ENCODE measurements at regions not wholly inside any gene's neighbourhood (a gene's known extent, or its start where the extent isn't known, plus 50 kb on each side); places are given as distances from the start of the nearest gene placed in this dataset.
"Not testable (repeated sequence)": the region's sequence is repeated elsewhere in the genome, so short reads cannot be mapped to it uniquely, and the experiment has no call there.

GRCh38 chr7:131935180-131935579 lies 378.8 kb upstream of the PODXL start:
- no peak for DNase-seq (ENCODE audit: low read depth)

- DNase-seq (ENCODE audit: low read depth) = no peak
Observed at GRCh38 chr7:131934452-131934851, 378.0 kb upstream of the PODXL start.

GRCh38 chr7:131933751-131934289 lies 377.4 kb upstream of the PODXL start:
- DNase-seq (ENCODE audit: low read depth) = no peak

- not testable (repeated sequence) for DNase-seq (ENCODE audit: low read depth)
Observed at GRCh38 chr7:131933219-131933618, 376.8 kb upstream of the PODXL start.

GRCh38 chr7:131932271-131932670 lies 375.8 kb upstream of the PODXL start:
- no peak for DNase-seq (ENCODE audit: low read depth)

GRCh38 chr7:131931370-131931769 lies 374.9 kb upstream of the PODXL start:
- no peak for DNase-seq (ENCODE audit: low read depth)

- no peak for DNase-seq (ENCODE audit: low read depth)
Observed at GRCh38 chr7:131929632-131930031, 373.2 kb upstream of the PODXL start.

- DNase-seq (ENCODE audit: low read depth) = no peak
Observed at GRCh38 chr7:131927770-131928423, 371.5 kb upstream of the PODXL start.

- DNase-seq (ENCODE audit: low read depth) = no peak
Observed at GRCh38 chr7:131925636-131926035, 369.2 kb upstream of the PODXL start.

- no peak for DNase-seq (ENCODE audit: low read depth)
Observed at GRCh38 chr7:131924857-131925256, 368.4 kb upstream of the PODXL start.

- DNase-seq (ENCODE audit: low read depth) = not testable (repeated sequence)
Observed at GRCh38 chr7:131922948-131923347, 366.5 kb upstream of the PODXL start.

- DNase-seq (ENCODE audit: low read depth) = no peak
Observed at GRCh38 chr7:131921016-131921415, 364.6 kb upstream of the PODXL start.

- DNase-seq (ENCODE audit: low read depth) = no peak
Observed at GRCh38 chr7:131919920-131920709, 363.7 kb upstream of the PODXL start.

GRCh38 chr7:131911112-131911511 lies 354.7 kb upstream of the PODXL start:
- no peak for DNase-seq (ENCODE audit: low read depth)

- DNase-seq (ENCODE audit: low read depth) = no peak
Observed at GRCh38 chr7:131909151-131909768, 352.8 kb upstream of the PODXL start.

- DNase-seq (ENCODE audit: low read depth) = no peak
Observed at GRCh38 chr7:131908714-131909113, 352.3 kb upstream of the PODXL start.

GRCh38 chr7:131905471-131905973 lies 349.1 kb upstream of the PODXL start:
- no peak for DNase-seq (ENCODE audit: low read depth)

GRCh38 chr7:131904760-131905327 lies 348.4 kb upstream of the PODXL start:
- DNase-seq (ENCODE audit: low read depth) = no peak

- DNase-seq (ENCODE audit: low read depth) = no peak
Observed at GRCh38 chr7:131903315-131903714, 346.9 kb upstream of the PODXL start.

- DNase-seq (ENCODE audit: low read depth) = no peak
Observed at GRCh38 chr7:131900785-131901287, 344.4 kb upstream of the PODXL start.

- no peak for DNase-seq (ENCODE audit: low read depth)
Observed at GRCh38 chr7:131899271-131900030, 343.0 kb upstream of the PODXL start.
